ENCODE measurements at regions not wholly inside any gene's neighbourhood (a gene's known extent, or its start where the extent isn't known, plus 50 kb on each side); places are given as distances from the start of the nearest gene placed in this dataset.
"Not testable (repeated sequence)": the region's sequence is repeated elsewhere in the genome, so short reads cannot be mapped to it uniquely, and the experiment has no call there.

- DNase-seq, result peak; percentile 15
These were observed 62.2 kb downstream of the SPANXN3 start for GRCh38 chrX:143455046-143455445.

DNA sequence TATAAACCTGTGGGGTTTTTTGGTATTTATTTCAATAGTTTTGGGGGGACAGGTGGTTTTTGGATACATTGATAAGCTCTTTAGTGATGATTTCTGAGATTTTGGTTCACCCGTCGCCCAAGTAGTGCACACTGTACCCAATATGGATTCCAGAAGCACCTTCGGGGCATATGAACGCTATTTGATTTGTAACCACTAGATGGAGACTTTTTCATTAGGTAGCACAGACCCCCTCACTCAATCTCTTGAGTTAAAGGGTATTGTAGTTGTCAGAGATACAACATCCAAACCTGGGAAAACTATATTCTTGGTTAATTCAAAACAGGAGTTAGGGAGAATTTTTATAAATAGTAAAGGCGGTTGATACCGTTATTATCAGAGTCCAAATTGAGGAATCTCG lies 79.8 kb downstream of the SPANXN3 start:
- no peak for DNase-seq

DNA sequence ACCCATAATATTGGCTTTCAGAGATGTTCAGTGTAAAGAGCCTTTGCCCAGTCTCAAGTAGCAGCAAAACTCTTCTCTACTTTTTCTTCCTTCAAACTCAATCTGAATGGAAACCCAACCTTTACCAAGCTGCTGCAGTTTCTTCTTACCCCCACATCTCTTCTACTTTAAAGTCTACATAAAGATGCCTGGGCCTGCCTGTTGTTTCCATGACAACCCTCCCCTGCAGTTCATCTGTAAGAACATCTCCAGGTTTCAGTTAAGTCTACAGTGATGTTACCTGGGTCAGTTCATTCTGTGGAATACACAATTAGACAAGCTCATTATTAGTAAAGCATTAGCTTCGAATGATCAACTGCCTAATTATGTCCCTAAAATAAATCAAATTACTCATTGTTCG lies 81.4 kb downstream of the SPANXN3 start:
- DNase-seq, result no peak

DNA sequence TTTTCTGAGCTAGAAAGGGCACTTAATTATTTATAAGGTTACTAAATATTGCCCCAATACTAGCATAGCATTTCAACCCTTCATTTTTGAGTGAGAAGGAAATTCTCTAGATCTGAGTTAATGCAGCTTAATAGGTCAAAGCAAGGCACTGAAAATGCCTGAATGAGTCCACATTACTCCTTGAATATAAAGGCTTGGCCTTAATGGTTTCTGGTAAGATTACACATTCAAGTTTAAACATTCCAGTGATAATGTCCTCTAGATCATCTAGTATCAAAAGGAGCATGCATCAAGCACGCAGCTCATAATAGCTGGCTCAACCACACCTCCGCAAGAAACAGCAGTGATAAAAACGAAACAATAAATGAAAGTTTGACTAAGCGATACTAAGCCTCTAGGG lies 87.5 kb downstream of the SPANXN3 start:
- DNase-seq, result no peak

DNA sequence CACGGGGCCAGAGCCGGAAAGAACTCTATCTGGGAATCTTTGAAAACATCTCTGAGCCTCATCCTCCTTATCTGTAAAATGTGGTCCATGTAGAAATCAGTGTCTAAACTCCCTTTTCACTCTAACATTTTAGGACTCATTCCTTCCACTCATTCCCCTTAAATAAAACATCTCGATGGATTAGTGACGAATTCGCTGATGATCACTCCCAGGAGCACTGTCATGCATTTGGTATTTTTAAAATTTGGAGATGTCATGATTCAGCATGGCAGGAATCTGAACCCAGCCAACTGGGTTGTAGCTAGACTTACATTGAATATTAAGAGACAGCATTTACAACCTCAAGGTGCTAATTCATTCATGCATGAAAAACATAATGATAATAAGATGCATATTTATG lies 88.1 kb downstream of the SPANXN3 start:
- no peak for DNase-seq

GRCh38 chrX:143401160-143401559 lies 116.1 kb downstream of the SPANXN3 start:
- DNase-seq, result no peak

- no peak for DNase-seq
These were observed 138.4 kb downstream of the SPANXN3 start for GRCh38 chrX:143378851-143379250.

- no peak for DNase-seq
These were observed 153.9 kb downstream of the SPANXN3 start for GRCh38 chrX:143363419-143363818.

- no peak for DNase-seq
These were observed 177.1 kb downstream of the SPANXN3 start for GRCh38 chrX:143340190-143340589.

DNA sequence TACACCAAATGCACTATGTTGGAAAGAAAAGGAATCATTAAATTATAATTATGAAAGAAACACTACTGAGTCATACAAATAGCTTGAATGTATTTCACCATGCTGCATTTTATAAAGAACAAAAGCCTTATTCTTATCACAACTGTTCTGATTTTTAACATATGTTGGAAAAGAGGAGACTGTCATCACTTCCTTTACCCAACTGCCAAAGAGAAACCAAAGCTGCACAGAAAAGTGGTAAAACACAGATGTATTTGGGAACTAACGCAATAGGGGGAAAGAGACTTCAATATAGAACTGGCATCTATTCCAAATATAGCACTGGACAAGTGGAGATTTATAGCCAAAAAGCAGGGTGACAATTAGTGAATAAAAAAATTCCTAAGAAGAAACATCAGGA lies 181.0 kb downstream of the SPANXN3 start:
- no peak for DNase-seq

DNA sequence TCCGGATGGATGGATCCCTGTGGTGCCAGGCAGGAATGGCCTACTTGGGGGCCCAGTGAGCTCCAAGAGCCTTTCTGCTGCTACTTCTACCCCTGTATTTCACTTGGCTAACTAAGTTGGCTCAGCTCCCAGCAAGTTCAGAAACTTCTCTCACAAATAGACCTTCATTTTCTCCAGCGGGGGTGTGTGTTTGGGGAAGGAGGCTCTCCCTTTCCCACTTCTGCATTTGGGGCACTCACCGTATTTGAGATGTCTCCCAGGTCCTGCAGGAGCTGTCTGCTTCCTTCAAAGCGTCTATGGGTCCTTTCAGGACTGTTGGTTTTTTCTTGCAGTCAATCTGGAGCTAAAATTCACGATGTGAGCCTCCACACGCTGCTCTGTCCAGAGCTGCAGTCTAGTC lies 197.7 kb downstream of the SPANXN3 start:
- no peak for DNase-seq

GRCh38 chrX:143318857-143319256 lies 198.4 kb downstream of the SPANXN3 start:
- DNase-seq, result not testable (repeated sequence)

- no peak for DNase-seq
These were observed 210.0 kb downstream of the SPANXN3 start for GRCh38 chrX:143306991-143307937.

DNA sequence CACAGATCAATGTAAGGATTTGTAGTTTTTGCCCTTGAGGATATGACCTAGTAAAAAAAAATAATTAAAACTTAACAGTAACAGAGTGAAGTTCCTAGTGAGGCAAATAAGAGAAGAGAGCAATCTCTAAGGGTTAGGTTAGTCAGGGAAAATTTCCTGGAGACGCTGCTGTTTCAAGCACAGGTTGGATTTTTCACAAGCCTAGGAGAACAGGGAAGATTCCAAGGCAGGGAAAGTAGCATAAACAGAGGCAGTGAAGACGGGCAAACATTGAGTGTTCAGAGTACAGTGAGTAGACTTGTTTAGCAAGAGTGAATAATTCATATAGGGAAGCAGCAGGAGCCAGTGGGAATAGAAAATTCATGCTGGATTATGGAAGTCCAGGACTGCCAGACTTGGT lies 212.8 kb downstream of the SPANXN3 start:
- DNase-seq, result no peak

DNA sequence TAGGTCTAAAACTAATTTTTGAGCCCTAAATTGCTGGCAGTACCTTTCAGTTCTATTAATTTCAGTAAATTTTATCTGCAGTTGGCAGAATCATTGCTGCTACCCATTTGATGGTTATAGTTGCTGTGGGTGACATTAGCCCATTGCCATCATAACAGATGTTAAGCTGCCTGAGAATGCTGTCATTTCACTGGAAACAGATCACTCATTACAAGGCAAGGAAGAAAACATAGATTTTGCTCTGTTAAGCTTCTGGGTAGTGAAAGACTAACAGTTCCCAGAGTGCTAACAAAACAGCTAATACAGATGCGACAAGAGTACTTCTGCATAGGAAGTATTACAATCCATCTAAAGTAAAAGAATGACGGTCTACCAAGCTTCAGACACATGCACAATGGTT lies 213.2 kb downstream of the SPANXN3 start:
- DNase-seq, result no peak

GRCh38 chrX:143298663-143299241 lies 218.5 kb downstream of the SPANXN3 start:
- DNase-seq, result peak; percentile 9

DNA sequence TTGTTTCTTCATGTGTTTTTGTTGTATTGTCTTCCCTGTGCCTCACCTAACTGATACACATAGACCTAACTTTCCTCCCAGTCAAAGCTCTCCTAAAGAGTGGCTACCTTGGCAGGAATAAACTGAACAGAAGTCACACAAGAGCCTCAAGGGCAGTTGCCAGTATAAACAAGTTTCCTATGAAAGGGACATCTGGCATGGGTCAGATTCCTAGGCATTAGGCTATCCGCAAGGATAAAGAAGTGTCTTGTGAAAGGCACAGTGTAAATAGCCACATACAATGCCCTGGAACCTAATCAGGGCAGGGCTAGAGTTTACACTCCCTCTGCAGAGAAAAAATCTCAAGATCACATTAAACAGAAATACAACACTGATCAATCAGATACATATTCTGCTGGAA lies 220.8 kb downstream of the SPANXN3 start:
- no peak for DNase-seq

GRCh38 chrX:143287236-143287635 lies 230.0 kb downstream of the SPANXN3 start:
- no peak for DNase-seq

DNA sequence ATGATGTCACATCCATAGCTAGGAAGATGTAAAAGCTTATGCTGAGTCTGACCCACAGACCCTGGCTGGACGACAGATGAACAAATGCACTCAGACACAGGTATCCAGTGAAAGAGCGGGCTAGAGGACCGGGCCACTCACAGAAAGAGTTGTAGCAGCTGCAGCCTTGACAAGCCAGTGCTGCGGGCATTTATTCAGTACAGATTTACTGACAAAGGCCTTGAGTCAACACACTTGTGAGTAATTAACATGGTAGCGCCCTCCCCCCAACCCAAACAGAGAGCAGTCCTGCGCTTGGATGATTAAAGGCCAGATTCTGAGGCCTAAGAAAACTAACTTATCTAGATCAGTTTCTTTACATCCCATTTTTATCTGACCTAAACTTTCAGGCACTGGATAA lies 244.6 kb downstream of the SPANXN4 start:
- DNase-seq, result no peak

GRCh38 chrX:143244593-143244992 lies 218.9 kb downstream of the SPANXN4 start:
- not testable (repeated sequence) for DNase-seq

DNA sequence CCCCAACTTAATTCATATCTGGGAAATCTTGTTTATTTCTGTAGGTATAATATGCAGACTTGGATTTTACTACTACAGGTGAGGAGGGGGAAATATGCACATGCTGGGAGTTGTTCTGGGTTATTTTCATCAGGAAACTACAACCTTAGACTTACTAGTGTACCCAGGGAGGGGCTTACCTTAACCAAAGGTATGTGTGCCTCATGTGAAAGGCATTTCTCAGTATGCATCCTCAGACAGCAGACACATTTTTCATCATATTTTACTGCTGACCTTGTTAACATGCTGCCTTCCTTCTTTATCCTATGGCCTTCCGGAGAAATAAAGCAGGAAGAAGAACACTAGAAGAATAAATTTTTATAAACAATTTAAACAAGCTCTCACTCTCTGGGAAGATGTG lies 214.9 kb downstream of the SPANXN4 start:
- DNase-seq, result no peak

DNA sequence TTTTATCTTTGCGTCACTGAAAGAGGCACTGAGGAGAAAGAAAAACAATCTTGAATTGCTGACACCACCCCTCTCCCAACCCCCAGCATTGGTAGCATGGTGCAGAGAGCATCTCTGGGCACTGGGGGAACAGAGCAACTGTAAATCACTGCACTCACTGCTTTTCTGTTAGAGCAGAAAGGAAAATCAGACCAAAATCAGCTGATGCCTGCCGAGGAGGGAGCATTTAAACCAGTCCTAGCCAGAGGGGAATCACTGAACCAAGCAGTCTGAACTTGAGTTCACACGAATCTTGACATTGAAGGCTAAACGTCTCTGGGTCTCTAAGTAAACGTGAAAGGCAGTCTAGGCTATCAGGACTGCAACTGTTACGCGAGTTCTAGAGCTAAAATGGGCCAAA lies 205.8 kb downstream of the SPANXN4 start:
- DNase-seq, result no peak

DNA sequence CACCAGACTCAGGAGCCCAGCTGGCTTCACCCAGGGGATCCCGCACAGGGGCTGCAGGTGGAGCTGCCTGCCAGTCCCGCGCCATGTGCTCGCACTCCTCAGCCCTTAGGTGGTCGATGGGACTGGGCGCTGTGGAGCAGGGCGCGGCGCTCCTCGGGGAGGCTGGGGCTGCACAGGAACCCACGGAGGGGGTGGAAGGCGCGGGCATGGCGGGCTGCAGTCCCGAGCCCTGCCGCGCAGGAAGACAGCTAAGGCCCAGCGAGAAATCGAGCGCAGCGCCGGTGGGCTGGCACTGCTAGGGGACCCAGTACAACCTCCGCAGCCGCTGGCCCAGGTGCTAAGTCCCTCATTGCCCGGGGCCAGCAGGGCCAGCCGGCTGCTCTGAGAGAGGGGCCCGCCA lies 202.9 kb downstream of the SPANXN4 start:
- not testable (repeated sequence) for DNase-seq

- no peak for DNase-seq
These were observed 181.2 kb downstream of the SPANXN4 start for GRCh38 chrX:143206966-143207365.
